ENCODE measurements at regions not wholly inside any gene's neighbourhood (a gene's known extent, or its start where the extent isn't known, plus 50 kb on each side); places are given as distances from the start of the nearest gene placed in this dataset.

- no peak for DNase-seq
Observed at GRCh38 chr2:180443888-180444287, 436.8 kb upstream of the CWC22 start.

DNA sequence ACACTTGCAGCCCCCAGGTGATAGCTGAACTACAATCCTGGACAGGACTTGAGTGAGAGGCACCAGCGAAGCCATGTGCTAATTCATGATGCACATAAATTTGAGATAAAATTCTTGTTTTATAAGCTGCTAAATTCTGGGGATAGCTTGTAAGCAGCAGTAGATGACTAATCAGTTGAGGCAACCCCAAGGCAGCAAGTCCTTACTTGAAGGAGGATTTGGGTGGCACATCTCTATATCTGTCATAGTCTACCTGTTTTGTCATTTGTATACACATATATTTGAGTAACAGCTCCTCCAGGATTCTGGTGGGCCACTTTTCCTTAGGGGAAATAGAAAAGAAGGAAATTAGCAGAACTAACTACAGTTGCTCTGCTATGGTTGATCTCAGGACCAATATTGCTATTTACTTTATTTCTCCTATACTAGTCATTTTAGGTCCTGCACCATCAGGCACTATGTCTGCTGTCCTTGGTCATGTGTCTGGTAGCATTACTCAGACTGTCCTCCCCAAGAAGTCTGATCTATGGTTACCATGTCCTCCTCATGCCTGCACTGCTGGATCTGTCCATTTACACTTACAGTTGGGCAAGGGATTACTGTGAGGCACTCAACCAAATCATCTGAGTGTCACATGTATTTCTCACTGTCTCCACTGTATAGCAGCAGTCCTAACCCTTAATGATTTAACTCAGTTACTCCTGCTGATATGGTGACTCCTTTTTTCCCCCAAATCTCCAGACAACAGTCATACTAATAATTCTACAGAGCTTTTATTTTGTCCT is 436.0 kb upstream of the CWC22 start:
- no peak for DNase-seq

- DNase-seq = no peak
Observed at GRCh38 chr2:180419212-180419611, 412.1 kb upstream of the CWC22 start.

GRCh38 chr2:180416627-180417026 is 409.5 kb upstream of the CWC22 start:
- no peak for DNase-seq

DNA sequence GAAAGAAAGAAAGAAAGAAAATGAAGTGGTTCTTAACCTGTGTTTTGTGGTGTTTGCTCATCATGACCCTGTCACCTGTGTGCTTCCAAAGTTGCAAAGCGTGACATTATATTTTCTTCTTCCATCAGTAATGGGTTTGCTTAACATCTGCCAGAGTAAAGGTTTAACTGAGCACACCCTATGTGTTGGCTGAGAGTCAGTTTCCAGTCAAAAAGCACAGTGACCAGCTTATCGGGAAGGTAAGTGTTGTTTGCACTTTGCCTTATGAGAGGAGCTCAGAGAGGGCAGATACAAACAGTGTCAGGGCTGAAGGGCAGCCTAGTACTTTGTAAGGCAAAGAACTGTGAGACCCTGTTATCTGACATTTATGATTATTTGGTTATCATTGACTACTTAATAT is 406.2 kb upstream of the CWC22 start:
- no peak for DNase-seq

DNA sequence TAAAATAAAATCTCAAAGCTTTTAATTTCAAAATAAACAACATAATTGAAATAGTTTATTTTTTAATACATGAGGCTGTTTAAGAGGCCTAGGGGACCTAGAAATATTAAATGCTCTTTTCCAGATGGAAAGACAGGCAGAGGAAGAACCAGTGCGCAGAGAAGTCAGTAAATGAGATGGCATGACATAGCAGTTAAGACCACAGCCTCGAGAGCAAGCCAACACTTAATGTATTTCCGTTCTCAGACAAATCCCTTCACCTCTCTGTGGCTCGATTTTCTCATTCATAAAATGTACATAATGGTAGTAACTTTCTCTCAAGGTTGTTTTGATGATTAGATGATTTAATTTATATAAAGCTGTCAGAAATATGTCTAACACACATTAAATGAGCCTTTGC is 405.1 kb upstream of the CWC22 start:
- DNase-seq = no peak

DNA sequence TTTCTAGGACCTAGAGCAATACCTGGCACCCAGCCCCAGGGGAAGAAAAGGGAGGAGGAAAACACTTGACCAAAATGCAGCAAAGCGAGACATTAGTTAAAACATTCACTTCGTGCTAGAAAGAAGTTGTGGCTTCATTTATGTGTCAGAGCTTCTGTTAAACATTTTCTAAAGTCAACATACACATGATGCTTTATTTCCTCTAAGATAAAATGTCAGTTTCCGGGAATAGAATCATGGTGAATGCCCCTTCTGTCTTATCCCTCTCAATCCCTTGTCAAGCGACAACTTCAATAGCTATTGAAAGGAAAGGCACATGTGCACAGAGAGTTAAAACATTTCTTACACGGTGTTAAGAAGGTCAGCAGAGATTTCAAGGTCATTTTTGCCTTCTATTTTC is 404.6 kb upstream of the CWC22 start:
- no peak for DNase-seq

- DNase-seq = no peak
Observed at GRCh38 chr2:180406687-180407086, 399.6 kb upstream of the CWC22 start.

DNA sequence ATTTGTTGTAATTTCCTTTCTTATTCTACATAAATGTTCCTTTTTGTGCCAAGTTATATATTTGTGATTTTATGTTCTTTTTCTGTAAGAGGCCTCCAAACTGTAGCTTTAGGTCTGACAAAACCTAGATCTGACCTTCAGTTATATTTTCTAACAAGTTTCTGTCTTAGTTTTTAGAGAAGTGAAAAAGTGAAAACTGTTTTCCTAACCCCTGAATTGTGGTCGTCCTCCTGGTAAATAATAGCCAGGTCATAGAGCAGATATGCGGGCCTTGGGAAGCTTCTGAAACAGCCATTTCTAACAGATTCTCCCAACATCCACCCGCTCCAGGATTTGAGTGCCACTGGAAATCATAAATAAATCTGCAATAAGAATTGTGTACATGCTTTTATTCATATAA is 398.4 kb upstream of the CWC22 start:
- DNase-seq = no peak

DNA sequence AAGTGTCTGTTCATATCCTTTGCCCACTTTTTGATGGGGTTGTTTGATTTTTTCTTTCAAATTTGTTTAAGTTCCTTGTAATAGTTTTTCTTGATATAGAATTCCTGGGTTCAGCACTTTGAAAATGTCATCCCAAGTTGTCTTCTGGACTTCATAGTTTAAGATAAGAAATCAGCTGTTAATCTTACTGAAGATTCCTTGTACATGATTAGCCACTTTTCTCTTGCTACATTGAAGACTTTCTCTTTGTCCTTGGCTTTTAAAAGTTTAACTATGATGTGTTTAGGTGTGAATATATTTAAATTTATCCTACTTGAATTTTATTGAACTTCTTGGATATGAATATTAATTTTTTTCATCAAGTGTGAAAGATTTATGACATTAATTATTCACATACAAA is 387.2 kb upstream of the CWC22 start:
- no peak for DNase-seq

GRCh38 chr2:180385601-180386201 is 378.6 kb upstream of the CWC22 start:
- DNase-seq = no peak

DNA sequence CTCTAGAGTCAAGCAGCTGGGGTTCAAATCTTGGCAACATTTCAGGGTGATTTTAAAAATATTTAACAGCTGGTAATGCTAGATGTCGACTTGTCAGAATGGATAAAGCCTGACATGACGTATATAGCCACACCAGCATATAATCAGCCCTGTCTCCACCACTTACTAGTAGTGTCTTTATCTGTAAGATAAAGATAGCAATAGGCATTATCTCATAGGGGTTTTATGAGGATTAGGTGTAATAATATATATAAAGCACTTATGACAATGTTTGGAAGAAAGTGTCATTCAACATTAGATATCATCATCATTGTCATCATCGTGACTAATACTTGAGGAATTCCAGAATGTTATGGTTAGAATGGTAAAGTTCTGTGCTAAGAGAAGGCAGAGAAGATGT is 369.0 kb upstream of the CWC22 start:
- DNase-seq = no peak

- no peak for DNase-seq
Observed at GRCh38 chr2:180374502-180375281, 367.6 kb upstream of the CWC22 start.

DNA sequence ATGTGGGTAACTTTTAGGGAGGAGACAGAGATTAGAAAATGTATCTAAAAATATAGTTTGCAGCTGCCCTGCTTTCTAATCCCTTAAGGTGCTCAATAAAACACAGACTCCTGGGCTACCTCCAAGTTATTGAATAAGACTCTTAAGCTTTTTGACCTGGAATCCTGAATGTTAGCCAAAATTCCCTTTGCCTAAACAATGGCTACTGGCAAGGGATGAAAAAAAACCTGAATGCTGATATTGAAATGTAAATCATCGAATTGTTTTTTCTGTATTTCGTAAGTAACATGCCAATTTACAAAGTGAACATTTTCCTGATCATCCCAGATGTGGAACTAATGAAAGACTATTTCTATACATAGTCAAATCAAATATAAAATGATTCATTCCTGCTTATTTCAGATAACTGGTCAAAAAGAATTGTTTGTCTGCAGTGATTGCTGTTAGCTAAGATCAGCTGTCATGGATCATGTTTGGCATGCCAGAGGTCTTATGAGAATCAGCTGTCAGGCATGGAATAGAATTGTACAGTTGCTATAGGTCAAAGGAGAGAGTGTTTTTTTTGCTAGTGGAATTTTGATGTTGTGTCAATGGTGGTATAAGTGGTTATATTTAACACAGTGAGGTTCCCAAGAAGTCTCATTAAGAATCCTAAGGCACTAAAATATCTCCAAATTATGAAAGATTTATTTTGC is 363.6 kb upstream of the CWC22 start:
- no peak for DNase-seq

- DNase-seq = no peak
Observed at GRCh38 chr2:180368881-180369280, 361.8 kb upstream of the CWC22 start.

GRCh38 chr2:180367815-180368214 is 360.7 kb upstream of the CWC22 start:
- no peak for DNase-seq

- no peak for DNase-seq
Observed at GRCh38 chr2:180366481-180366880, 359.4 kb upstream of the CWC22 start.

GRCh38 chr2:180364719-180365118 is 357.6 kb upstream of the CWC22 start:
- DNase-seq = no peak

GRCh38 chr2:180360283-180360618 is 353.2 kb upstream of the CWC22 start:
- DNase-seq = no peak

- DNase-seq = peak in 2 of 5 experiments; percentile 21 to 30
Observed at GRCh38 chr2:180359522-180360282, 352.6 kb upstream of the CWC22 start.

GRCh38 chr2:180358458-180358857 is 351.4 kb upstream of the CWC22 start:
- no peak for DNase-seq

DNA sequence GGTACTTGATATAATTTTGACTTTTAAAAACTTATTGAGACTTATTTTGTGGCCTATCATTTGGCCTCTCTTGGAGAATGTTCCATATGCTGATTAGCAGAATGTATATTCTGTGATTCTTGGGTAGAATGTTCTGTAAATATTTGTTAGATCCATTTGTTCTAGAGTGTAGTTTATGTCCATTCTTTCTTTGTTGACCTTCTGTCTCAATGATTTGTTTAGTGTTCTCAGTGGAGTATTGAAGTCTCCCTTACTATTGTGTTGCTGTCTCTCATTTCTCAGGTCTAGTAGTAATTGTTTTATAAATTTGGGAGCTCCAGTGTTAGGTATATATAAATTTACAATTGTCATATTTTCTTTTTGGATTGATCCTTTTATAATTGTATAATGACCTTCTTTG is 349.6 kb upstream of the CWC22 start:
- no peak for DNase-seq

- no peak for DNase-seq
Observed at GRCh38 chr2:180352620-180353019, 345.5 kb upstream of the CWC22 start.
